Stomach (tissue), 8 donors: ENCODE measurements at regions not wholly inside any gene's neighbourhood (a gene's known extent, or its start where the extent isn't known, plus 50 kb on each side); places are given as distances from the start of the nearest gene placed in this dataset.

ENCODE experiments used
- DNase-seq, 2 donors: peaks; one replicate each; pipeline versions ENCODE4 v3.0.0 to v3.0.0-alpha.2; 2013 to 2019
- H3K27ac ChIP-seq, 5 donors: fragments of 200-600 bp in 4 of 5; sonication (generic) in 4 of 5; one replicate each; pipeline ENCODE4 v1.5.1; 2013 to 2019; ENCODE audit warnings: mild to moderate bottlenecking in 1 of 5, moderate library complexity in 1 of 5
- H3K27me3 ChIP-seq, 3 donors: fragments of 200-600 bp; sonication (generic); one replicate each; pipeline ENCODE4 v1.5.1; 2017 to 2019; ENCODE audit warnings: mixed run types in 1 of 3
- H3K36me3 ChIP-seq, 4 donors: fragments of 200-600 bp; sonication (generic); 1 replicate in 3 of 4; 2 replicates in 1 of 4; pipeline ENCODE4 v1.5.1; 2016 to 2019
- H3K4me1 ChIP-seq, 4 donors: fragments of 200-600 bp; sonication (generic); one replicate each; pipeline ENCODE4 v1.5.1; 2016 to 2019
- H3K4me3 ChIP-seq, 4 donors: fragments of 200-600 bp; sonication (generic) in 3 of 4; one replicate each; pipeline ENCODE4 v1.5.1; 2016 to 2019; ENCODE audit warnings: mild to moderate bottlenecking in 1 of 4
- H3K9me3 ChIP-seq, 4 donors: fragments of 200-600 bp; sonication (generic); one replicate each; pipeline ENCODE4 v1.5.1; 2016 to 2019
- EP300 ChIP-seq: sonication (generic); formaldehyde crosslinking; IDR thresholded peaks from one replicate; pipeline ENCODE4 v1.6.1; 2017; ENCODE audit warnings: antibody characterized with exemption
- POLR2A ChIP-seq, 4 donors: fragments of 450-650 bp; IDR thresholded peaks; one replicate each; pipeline ENCODE4 v1.6.1; 2016; ENCODE audit warnings: antibody characterized with exemption in 4 of 4, control low read depth in 2 of 4, mild to moderate bottlenecking in 1 of 4, moderate library complexity in 1 of 4
- POLR2AphosphoS5 ChIP-seq, 3 donors: sonication (generic); formaldehyde crosslinking; IDR thresholded peaks; one replicate each; pipeline ENCODE4 v1.6.1; 2016; ENCODE audit warnings: antibody characterized with exemption in 3 of 3
- WGBS, 5 donors: extraction: QIAGEN DNeasy Blood & Tissue Kit in 3 of 5; methylation state at CpG; one replicate each; pipeline versions ENCODE4 v1.1.5 to v1.1.7; 2013 to 2018; 5-methylcytosine and 5-hydroxymethylcytosine counted together
- intact Hi-C: fragments of 100-400 bp; cut with DNase I; formaldehyde crosslinking; loops from one replicate; pipeline ENCODE4 v1.15.1; 2023; ENCODE audit warnings: low total_unique reads
- TF ChIP-seq, protein P1 (sequence below), 7 experiments: fragments of 450-650 bp in 4 of 7; fragments of 200-600 bp in 3 of 7; sonication (generic) in 3 of 7; IDR thresholded peaks; one replicate each; pipeline ENCODE4 v1.5.1; 2016 to 2019; ENCODE audit warnings: antibody characterized with exemption in 7 of 7, control low read depth in 2 of 7, mild to moderate bottlenecking in 1 of 7
- donor health status: healthy with polysubstance abuse.
- donor health status: Bipolar disorder and iron deficiency.
- donor health status: healthy.

- WGBS, 5 donors = 68 to 84% (median 71%) methylated on average over 5 of the region's 5 CpGs
- H3K4me3 ChIP-seq = no peak overlapping the region
- peaks cover 0 to 6% (median 0%) of the 10 kb centered on the region in 4 donors for H3K9me3 ChIP-seq
- no peaks in the 10 kb centered on the region for H3K27me3 ChIP-seq
- peaks cover 9 to 38% (median 26%) of the 10 kb centered on the region in 4 donors for H3K4me1 ChIP-seq
- no peaks in the 10 kb centered on the region for H3K36me3 ChIP-seq
- H3K27ac ChIP-seq = no peak overlapping the region
- no peak for DNase-seq
- intact Hi-C loops = no loop called here
- TF ChIP-seq EP300 (no peak), POLR2AphosphoS5 (IDR thresholded peaks at IDR 0.05) (no peak), POLR2A (IDR thresholded peaks at IDR 0.05) (no peak)
- TF ChIP-seq, protein P1, sequence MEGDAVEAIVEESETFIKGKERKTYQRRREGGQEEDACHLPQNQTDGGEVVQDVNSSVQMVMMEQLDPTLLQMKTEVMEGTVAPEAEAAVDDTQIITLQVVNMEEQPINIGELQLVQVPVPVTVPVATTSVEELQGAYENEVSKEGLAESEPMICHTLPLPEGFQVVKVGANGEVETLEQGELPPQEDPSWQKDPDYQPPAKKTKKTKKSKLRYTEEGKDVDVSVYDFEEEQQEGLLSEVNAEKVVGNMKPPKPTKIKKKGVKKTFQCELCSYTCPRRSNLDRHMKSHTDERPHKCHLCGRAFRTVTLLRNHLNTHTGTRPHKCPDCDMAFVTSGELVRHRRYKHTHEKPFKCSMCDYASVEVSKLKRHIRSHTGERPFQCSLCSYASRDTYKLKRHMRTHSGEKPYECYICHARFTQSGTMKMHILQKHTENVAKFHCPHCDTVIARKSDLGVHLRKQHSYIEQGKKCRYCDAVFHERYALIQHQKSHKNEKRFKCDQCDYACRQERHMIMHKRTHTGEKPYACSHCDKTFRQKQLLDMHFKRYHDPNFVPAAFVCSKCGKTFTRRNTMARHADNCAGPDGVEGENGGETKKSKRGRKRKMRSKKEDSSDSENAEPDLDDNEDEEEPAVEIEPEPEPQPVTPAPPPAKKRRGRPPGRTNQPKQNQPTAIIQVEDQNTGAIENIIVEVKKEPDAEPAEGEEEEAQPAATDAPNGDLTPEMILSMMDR (IDR thresholded peaks at IDR 0.05) = no peak
These were observed 172.5 kb downstream of the CCDC71L start for GRCh38 chr7:106488465-106488864.

DNA sequence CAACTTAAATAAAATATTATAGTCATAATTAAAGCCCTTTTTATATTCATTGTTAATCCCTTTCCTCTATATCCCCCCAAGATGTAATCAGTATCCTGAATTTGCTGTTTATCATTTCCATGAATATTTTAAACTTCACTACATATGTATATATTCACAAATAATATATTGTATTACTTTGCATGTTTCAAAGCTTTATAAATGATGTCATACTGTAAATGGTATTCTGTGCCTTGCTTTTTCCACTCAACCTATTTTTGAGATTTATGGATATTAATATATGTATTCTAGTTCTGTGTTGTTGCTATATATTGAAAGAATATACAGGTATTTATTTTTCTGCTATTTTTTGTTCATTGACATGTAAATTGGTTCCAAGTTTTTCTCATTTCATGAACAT lies 173.1 kb downstream of the CCDC71L start:
- H3K36me3 ChIP-seq = no peaks in the 10 kb centered on the region
- H3K9me3 ChIP-seq = peaks cover 0 to 6% (median 0%) of the 10 kb centered on the region in 4 donors
- no peak overlapping the region for H3K4me3 ChIP-seq
- TF ChIP-seq, protein P1 (IDR thresholded peaks at IDR 0.05) = no peak
- TF ChIP-seq EP300 (no peak), POLR2AphosphoS5 (IDR thresholded peaks at IDR 0.05) (no peak), POLR2A (IDR thresholded peaks at IDR 0.05) (no peak)
- no peaks in the 10 kb centered on the region for H3K27me3 ChIP-seq
- no peak for DNase-seq
- H3K4me1 ChIP-seq = peaks cover 9 to 36% (median 26%) of the 10 kb centered on the region in 4 donors
- intact Hi-C loops = no loop called here
- H3K27ac ChIP-seq = no peak overlapping the region

GRCh38 chr7:106486331-106486730 lies 174.6 kb downstream of the CCDC71L start:
- Histone ChIP-seq H3K4me3 (no peak overlapping the region), H3K36me3 (no peaks in the 10 kb centered on the region), H3K27me3 (no peaks in the 10 kb centered on the region), H3K4me1 (peaks cover 9 to 36% (median 26%) of the 10 kb centered on the region in 4 donors), H3K9me3 (peaks cover 0 to 6% (median 0%) of the 10 kb centered on the region in 4 donors), H3K27ac (peak overlapping the region in 4 of 5 donors; percentile 67 to 77 (median 68))
- no peak for TF ChIP-seq POLR2A (IDR thresholded peaks at IDR 0.05)
- TF ChIP-seq EP300 = no peak
- TF ChIP-seq POLR2AphosphoS5 (IDR thresholded peaks at IDR 0.05) = no peak
- TF ChIP-seq, protein P1 (IDR thresholded peaks at IDR 0.05) = no peak
- 62 to 77% (median 68%) methylated on average over 3 of the region's 3 CpGs for whole genome bisulfite sequencing, 5 donors
- intact Hi-C loops = no loop called here
- DNase-seq = no peak

DNA sequence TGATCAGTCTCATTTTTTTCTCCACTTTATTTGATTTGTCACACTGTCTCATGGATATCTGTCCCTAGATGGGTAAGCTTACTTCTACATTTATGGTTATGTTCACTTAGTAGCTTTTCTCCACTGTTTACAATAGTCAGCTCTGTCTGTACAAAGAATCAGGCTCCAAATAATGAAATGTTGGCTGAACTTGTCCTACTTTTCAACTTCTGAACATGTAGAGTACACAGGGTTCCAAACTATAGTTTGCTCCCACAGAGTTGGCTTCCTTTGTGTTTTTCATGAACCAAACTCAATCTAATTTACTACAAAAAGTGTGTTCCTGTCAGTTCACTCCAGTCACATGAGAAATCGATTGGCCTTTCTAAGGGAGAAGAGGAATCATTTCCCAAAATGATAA lies 175.0 kb downstream of the CCDC71L start:
- H3K4me3 ChIP-seq = no peak overlapping the region
- 64 to 85% (median 68%) methylated on average over 1 of the region's 1 CpG for WGBS, 5 donors
- peaks cover 9 to 36% (median 26%) of the 10 kb centered on the region in 4 donors for H3K4me1 ChIP-seq
- H3K9me3 ChIP-seq = peaks cover 0 to 6% (median 0%) of the 10 kb centered on the region in 4 donors
- intact Hi-C loops = no loop called here
- no peaks in the 10 kb centered on the region for H3K27me3 ChIP-seq
- DNase-seq = no peak
- H3K36me3 ChIP-seq = no peaks in the 10 kb centered on the region
- TF ChIP-seq, protein P1 (IDR thresholded peaks at IDR 0.05) = no peak
- no peak for TF ChIP-seq POLR2A (IDR thresholded peaks at IDR 0.05)
- TF ChIP-seq EP300 = no peak
- peak in 2 of 3 donors; percentile 7 to 24 for TF ChIP-seq POLR2AphosphoS5 (IDR thresholded peaks at IDR 0.05)
- peak overlapping the region in 4 of 5 donors; percentile 67 to 77 (median 68) for H3K27ac ChIP-seq
